GM19043 (cell line): ENCODE measurements at regions not wholly inside any gene's neighbourhood (a gene's known extent, or its start where the extent isn't known, plus 50 kb on each side); places are given as distances from the start of the nearest gene placed in this dataset.
"Not testable (repeated sequence)": the region's sequence is repeated elsewhere in the genome, so short reads cannot be mapped to it uniquely, and the experiment has no call there.

Experiments
- ATAC-seq: cut with Tn5 transposase; IDR thresholded peaks from one replicate; pipeline ENCODE4 v1.9.1; 2021; ENCODE audit warnings: low read depth; ENCODE audit not compliant: unreplicated experiment

DNA sequence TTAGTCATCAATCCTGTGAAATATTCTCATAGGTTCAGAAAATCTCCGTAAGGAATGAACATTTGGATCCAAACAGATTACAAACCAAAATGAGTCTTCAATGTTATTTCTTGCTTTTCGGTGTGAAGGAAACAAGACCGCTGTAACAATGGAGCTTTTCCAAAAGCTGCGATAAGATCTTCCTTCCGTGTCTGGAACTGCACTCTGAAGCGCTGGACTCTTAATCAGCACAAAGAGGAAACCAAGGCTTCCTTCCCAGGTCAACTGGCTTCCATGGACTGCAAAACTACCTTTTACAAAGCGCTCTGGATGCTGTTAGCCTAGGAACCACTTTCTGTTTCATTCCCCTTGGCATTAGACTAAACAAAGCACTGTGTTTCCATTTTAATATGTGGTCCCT lies 137.9 kb upstream of the BASP1 start:
- ATAC-seq: no peak

DNA sequence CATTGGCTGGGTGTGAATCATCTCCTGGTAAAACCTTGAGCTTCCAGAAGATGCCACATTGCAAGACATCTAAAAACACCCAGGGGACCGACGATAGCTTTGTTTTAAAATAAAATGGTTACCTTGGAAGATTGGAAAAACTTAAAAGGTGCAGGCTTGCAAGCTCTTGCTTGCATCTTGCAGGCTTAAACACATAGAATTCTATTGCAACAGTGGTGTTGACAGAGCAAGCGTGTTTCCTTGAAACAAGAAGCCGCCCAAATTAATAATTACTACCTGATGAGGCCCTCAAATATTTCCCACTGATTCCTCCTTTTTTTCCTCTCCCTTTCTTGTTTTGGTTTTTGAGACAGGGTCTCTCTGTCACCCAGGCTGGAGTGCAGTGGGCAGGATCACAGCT lies 137.1 kb upstream of the BASP1 start:
- ATAC-seq: no peak

DNA sequence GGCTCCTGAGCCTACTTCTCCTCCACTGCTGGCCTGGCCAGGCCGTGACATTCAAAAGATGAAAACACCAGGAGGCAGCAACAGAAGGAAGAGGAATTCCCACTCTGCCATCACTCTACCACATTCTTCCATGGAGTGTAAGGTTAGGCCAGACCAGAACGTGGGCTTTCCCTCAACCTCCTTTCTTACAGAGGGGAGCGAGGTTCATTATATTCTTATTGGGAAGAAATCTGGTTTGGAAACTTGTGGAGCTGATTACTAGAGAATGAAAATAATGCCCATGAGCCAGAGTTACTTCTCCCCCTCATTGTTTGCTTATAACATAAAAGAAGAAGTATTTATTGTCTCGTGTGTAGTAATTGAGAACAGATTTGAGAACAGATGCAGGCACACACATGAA lies 136.3 kb upstream of the BASP1 start:
- no peak for ATAC-seq

DNA sequence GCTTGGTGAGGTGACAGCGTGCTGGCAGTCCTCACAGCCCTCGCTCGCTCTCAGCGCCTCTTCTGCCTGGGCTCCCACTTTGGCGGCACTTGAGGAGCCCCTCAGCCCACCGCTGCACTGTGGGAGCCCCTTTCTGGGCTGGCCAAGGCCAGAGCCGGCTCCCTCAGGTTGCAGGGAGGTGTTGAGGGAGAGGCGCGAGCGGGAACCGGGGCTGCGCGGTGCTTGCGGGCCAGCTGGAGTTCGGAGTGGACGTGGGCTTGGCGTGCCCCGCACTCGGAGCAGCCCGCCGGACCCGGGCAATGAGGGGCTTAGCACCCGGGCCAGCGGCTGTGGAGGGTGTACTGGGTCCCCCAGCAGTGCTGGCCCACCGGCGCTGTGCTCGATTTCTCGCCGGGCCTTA lies 134.2 kb upstream of the BASP1 start:
- not testable (repeated sequence) for ATAC-seq

- no peak for ATAC-seq
Measured at GRCh38 chr5:17087035-17087434, 130.4 kb upstream of the BASP1 start.

- no peak for ATAC-seq
Measured at GRCh38 chr5:17088051-17088450, 129.4 kb upstream of the BASP1 start.

- ATAC-seq: no peak
Measured at GRCh38 chr5:17089001-17089400, 128.4 kb upstream of the BASP1 start.

- no peak for ATAC-seq
Measured at GRCh38 chr5:17089690-17090089, 127.7 kb upstream of the BASP1 start.

DNA sequence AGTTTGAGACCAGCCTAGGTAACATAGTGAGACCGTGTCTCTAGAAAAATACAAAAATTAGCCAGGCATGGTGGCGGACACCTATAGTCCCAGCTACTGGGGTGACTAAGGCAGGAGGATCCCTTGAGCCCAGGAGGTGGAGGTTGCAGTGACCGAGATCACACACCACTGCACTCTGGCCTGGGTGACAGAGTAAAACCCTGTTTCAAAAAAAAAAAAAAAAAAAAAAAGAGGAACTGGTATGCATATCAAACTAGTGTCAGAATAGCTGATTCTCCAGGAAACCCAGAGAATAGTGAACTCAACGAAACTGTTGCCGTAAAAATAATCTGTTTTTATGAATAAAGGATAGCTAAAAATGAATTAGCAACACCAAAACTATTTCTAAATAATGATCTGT lies 126.6 kb upstream of the BASP1 start:
- no peak for ATAC-seq

- ATAC-seq: no peak
Measured at GRCh38 chr5:17094830-17095229, 122.6 kb upstream of the BASP1 start.

DNA sequence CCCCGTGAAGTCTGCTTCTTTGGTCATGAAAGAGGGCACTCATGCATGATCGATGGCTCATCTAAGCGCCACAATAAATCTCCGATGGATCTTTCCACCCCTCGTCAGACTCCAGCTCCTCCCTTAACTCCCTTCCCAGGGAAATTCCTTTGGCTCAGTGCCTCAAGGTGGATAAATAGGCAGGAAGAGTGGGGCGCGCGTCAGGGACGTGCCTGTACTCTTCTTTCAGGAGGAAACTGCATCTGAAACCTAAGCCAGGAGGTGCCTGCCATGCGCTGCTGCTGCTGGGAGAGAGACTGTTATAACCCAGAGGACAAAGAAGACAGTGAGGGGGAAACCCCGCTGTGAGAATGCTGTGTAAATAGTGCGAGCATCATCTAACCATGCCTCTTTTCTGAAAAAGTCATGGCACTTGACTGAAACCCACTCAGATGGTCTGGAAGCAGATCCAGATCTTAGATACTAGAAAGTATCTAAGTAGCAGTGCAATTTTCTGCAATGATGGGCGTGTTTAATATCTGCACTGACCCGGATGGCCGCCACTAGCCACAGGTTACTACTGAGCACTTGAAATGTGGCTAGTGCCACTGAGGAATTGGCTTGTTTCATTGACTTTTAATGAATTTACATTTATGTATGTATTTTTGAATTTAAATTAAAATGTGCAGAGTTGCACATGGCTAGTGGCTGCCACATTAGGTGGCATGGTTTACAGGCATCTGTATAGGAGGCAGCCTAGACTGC lies 120.3 kb upstream of the BASP1 start:
- no peak for ATAC-seq

DNA sequence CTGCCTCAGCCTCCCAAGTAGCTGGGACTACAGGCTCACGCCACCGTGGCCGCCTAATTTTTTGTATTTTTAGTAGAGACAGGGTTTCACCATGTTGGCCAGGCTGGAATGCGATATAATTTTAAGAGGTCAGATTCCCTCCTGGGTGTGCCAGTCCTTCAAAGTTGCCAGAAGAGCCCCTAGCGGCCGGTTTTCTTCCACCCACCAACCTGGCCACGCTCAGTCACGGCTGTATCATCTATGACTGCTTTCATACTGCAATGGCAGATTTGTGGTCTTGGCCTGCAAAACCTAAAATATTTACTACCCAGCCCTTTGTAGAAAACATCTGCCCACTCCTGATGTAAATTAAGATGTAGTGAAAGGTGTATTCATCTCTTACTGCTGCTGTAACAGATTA lies 117.5 kb upstream of the BASP1 start:
- no peak for ATAC-seq

DNA sequence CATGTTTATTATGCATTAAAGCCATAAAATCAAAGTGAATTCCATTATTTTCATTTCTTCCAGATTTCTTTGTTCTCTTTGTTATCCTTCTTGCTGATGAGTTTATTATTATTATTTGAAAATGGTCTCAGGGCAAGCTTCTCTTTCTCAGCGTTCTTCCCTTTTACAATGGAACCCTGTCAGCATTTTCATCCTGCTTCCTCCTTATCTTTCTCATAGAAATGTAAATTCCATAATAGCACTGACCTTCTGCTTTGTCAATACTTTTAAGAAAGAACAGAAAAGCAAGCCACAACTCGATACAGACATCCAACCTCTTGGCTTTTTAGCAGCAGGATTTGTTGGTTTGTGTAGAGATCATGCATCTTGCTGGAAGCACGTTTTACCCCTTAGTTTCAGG lies 114.0 kb upstream of the BASP1 start:
- no peak for ATAC-seq

DNA sequence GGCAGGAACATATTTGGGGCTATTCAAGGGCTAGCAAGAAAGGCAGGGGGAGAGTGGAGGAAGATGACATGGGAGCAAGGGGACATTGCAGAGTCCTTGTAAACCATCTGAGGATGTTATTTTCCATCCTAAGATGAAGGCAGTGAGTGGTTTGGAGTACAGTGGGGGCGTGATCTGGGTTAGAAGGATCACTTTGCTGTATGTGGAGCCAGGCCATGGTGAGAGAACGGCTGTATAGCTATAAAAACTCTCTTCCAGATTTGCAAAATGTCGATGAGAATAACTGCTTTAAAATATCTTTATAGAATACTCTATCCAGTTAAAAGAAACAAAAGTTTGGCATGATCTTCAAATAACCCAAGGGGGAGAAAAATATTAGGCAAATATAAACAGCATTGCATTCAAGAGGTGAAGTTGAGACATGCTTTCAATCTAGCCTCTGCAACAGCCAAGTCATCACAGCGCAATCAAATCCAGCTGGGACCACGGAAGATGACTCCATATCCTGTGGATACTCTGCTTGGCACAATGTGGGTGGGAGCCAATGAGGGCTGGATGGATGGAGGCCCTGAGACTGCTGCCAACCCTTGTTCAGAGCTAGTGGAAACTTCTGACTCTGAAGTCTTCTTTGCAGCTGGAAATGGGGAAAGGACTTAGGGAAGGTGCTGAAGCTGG lies 111.5 kb upstream of the BASP1 start:
- ATAC-seq: no peak

DNA sequence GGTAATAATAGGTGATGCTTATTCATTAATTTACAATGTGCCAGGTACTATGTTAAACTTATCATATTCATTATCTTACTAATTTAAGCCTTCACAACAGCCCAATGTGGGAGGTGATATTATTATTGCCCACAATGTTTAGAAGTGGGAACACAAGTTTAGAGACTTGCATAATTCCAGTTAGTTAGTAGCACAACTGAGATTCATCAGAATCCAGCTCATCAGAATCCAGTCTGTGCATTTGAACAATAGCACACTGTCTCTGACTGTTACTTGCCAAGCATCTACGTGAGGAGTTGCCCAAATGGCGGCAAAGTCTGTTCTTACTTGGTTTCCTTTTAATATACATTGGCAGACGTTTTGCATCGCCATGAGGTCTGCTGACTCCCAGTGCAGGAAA lies 110.9 kb upstream of the BASP1 start:
- no peak for ATAC-seq

DNA sequence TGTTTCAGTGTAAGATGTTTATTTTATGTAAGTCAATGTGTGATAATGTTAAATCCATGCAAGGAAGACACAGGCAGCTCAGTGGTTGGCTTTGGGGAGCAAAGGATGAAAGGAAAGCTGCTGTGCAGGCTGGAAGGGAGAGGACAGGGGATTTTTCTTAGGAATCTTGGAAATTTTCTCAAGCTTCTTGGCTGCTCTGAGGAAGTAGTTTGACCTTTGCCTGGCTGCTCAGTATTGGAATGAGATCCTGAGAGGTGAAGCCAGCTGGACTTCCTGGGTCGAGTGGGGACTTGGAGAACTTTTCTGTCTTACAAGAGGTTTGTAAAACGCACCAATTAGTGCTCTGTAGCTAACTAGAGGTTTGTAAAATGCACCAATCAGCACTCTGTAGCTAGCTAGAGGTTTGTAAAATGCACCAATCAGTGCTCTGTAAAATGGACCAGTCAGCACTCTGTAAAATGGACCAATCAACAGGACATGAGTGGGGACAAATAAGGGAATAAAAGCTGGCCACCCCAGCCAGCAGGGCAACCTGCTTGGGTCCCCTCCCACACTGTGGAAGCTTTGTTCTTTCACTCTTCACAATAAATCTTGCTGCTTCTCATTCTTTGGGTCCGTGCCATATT lies 105.2 kb upstream of the BASP1 start:
- not testable (repeated sequence) for ATAC-seq

DNA sequence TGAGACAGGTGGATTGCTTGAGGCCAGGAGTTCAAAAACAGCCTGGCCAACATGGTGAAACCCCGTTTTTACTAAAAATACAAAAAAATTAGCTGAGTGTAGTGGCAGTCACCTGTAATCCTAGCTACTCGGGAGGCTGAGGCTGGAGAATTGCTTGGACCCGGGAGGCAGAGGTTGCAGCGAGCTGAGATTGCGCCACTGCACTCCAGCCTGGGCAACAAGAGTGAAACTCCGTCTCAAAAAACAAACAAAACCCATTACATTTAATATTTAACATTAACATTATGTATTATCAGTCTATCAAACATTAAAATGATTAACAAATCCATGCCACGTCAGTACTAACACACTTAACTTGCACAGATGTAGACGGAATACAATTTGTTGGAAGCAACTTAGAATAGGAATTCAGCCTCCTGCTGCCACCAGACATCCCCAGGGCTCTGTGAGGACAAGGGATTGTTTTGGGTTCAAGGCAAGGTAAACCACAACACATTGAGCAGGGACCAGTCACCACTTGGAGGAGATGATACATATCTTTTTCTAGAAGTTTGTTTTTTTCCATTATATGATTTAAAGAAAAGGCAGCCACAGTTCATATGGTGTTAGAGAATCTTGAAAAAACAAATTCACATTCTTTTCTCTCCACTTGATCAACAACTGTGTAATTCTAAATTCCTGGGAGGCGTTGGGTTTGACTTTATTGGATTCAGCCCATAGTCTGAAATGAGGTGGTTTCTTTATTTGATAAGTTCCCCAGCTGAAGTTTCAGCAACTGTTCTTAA lies 104.1 kb upstream of the BASP1 start:
- no peak for ATAC-seq

- ATAC-seq: no peak
Measured at GRCh38 chr5:17114233-17114632, 103.2 kb upstream of the BASP1 start.

- ATAC-seq: no peak
Measured at GRCh38 chr5:17114715-17115599, 102.5 kb upstream of the BASP1 start.

GRCh38 chr5:17115855-17116254 lies 101.6 kb upstream of the BASP1 start:
- no peak for ATAC-seq
